HEK293 (cell line): ENCODE measurements at regions not wholly inside any gene's neighbourhood (a gene's known extent, or its start where the extent isn't known, plus 50 kb on each side); places are given as distances from the start of the nearest gene placed in this dataset.

Source experiments
- CTCF ChIA-PET: fragments of 350-600 bp; formaldehyde crosslinking; extraction: SDS; loops from one replicate; lab custom pipeline; 2021; ENCODE audit warnings: antibody characterized with exemption; lab: Yijun Ruan, JAX
- POLR2A ChIA-PET: fragments of 300-600 bp; formaldehyde crosslinking; extraction: SDS; loops from one replicate; lab custom pipeline; 2020; ENCODE audit warnings: antibody characterized with exemption, inconsistent platforms; lab: Yijun Ruan, JAX
- H3K27ac ChIP-seq: fragments of 200-500 bp; sonication (Bioruptor generic); 2 replicates; pipeline ENCODE4 v1.5.1; 2014; ENCODE audit warnings: low read depth, low read length, control low read depth, inconsistent platforms; ENCODE audit errors: extremely low read depth
- H3K36me3 ChIP-seq, 2 experiments: fragments of 200-500 bp in 1 of 2; sonication (Bioruptor generic) in 1 of 2; 1 replicate in 1 of 2; 2 replicates in 1 of 2; pipeline ENCODE4 v1.5.1; 2014 to 2017; ENCODE audit warnings: inconsistent platforms in 2 of 2, low read length in 2 of 2; ENCODE audit not compliant: control insufficient read depth in 2 of 2, insufficient read depth in 1 of 2
- H3K4me1 ChIP-seq: fragments of 200-500 bp; sonication (Bioruptor generic); 2 replicates; pipeline ENCODE4 v1.5.1; 2014; ENCODE audit warnings: mild to moderate bottlenecking, low read length, inconsistent platforms; ENCODE audit not compliant: control insufficient read depth, insufficient read depth
- H3K4me3 ChIP-seq: 2 replicates; pipeline ENCODE4 v1.5.1; 2011; ENCODE audit warnings: low read depth, mild to moderate bottlenecking, control low read depth, low read length, moderate library complexity
- H3K9me3 ChIP-seq: fragments of 200-500 bp; sonication (Bioruptor generic); 2 replicates; pipeline ENCODE4 v1.5.1; 2014; ENCODE audit warnings: low read depth, low read length, inconsistent platforms; ENCODE audit not compliant: control insufficient read depth, insufficient read depth
- EGR2 ChIP-seq: fragments of 450-650 bp; formaldehyde crosslinking; IDR thresholded peaks from 2 replicates; pipeline ENCODE4 v1.5.1; 2016; ENCODE audit warnings: low read depth, missing biosample characterization, missing genetic modification characterization
- FEZF1 ChIP-seq: fragments of 450-650 bp; formaldehyde crosslinking; IDR thresholded peaks from 2 replicates; pipeline ENCODE4 v1.5.1; 2016; ENCODE audit warnings: missing biosample characterization, missing genetic modification characterization
- KLF9 ChIP-seq: fragments of 450-650 bp; formaldehyde crosslinking; IDR thresholded peaks from 2 replicates; pipeline ENCODE4 v1.5.1; 2016; ENCODE audit warnings: missing biosample characterization, missing genetic modification characterization, low read depth
- MEIS1 ChIP-seq: sonication (generic); formaldehyde crosslinking; IDR thresholded peaks from 2 replicates; pipeline ENCODE4 v1.8.1; 2022; ENCODE audit warnings: missing genetic modification reagents, mild to moderate bottlenecking, borderline replicate concordance
- PRDM1 ChIP-seq: fragments of 450-650 bp; formaldehyde crosslinking; IDR thresholded peaks from 2 replicates; pipeline ENCODE4; 2016; ENCODE audit warnings: missing biosample characterization, missing genetic modification characterization
- SP3 ChIP-seq: fragments of 450-650 bp; formaldehyde crosslinking; IDR thresholded peaks from 2 replicates; pipeline ENCODE4 v1.5.1; 2016; ENCODE audit warnings: missing biosample characterization, missing genetic modification characterization
- TCF7L2 ChIP-seq: IDR thresholded peaks from 2 replicates; pipeline ENCODE4 v1.6.1; 2011; ENCODE audit warnings: low read depth, mild to moderate bottlenecking, inconsistent platforms, low read length, moderate library complexity, borderline replicate concordance
- TRIM28 ChIP-seq: IDR thresholded peaks from 2 replicates; pipeline ENCODE4 v1.6.1; 2011; ENCODE audit warnings: low read length, control low read depth, borderline replicate concordance
- YY2 ChIP-seq: fragments of 450-650 bp; formaldehyde crosslinking; IDR thresholded peaks from 2 replicates; pipeline ENCODE4 v1.5.1; 2016; ENCODE audit warnings: missing biosample characterization, missing genetic modification characterization
- ZFHX2 ChIP-seq: fragments of 450-650 bp; formaldehyde crosslinking; conservative IDR thresholded peaks from 2 replicates; pipeline ENCODE4 v1.5.1; 2016; ENCODE audit warnings: missing biosample characterization, missing genetic modification characterization
- ZNF112 ChIP-seq: fragments of 450-650 bp; formaldehyde crosslinking; IDR thresholded peaks from 2 replicates; pipeline ENCODE4 v1.5.0; 2017; ENCODE audit warnings: missing biosample characterization, missing genetic modification characterization
- ZNF223 ChIP-seq: fragments of 450-650 bp; formaldehyde crosslinking; IDR thresholded peaks from 2 replicates; pipeline ENCODE4 v1.5.1; 2016; ENCODE audit warnings: missing biosample characterization, missing genetic modification characterization
- ZNF24 ChIP-seq: fragments of 450-650 bp; formaldehyde crosslinking; IDR thresholded peaks from 2 replicates; pipeline ENCODE4 v1.5.1; 2016; ENCODE audit warnings: missing biosample characterization, missing genetic modification characterization
- ZNF311 ChIP-seq: fragments of 450-650 bp; formaldehyde crosslinking; IDR thresholded peaks from 2 replicates; pipeline ENCODE4 v1.5.1; 2017; ENCODE audit warnings: missing biosample characterization, missing genetic modification characterization, borderline replicate concordance
- ZNF350 ChIP-seq: fragments of 450-650 bp; formaldehyde crosslinking; IDR thresholded peaks from 2 replicates; pipeline ENCODE4 v1.5.0; 2017; ENCODE audit warnings: missing biosample characterization, mild to moderate bottlenecking, missing genetic modification characterization
- ZNF513 ChIP-seq: fragments of 450-650 bp; IDR thresholded peaks from 2 replicates; pipeline ENCODE4 v1.5.1; 2018; ENCODE audit warnings: missing biosample characterization, missing genetic modification characterization
- ZNF623 ChIP-seq: fragments of 450-650 bp; formaldehyde crosslinking; IDR thresholded peaks from 2 replicates; pipeline ENCODE4 v1.5.1; 2016; ENCODE audit warnings: missing biosample characterization, missing genetic modification characterization
- ZNF626 ChIP-seq: fragments of 450-650 bp; sonication (Bioruptor Pico); formaldehyde crosslinking; IDR thresholded peaks from 2 replicates; pipeline ENCODE4 v1.5.1; 2018; ENCODE audit warnings: missing biosample characterization, missing genetic modification characterization, inconsistent platforms
- ZNF629 ChIP-seq: fragments of 450-650 bp; formaldehyde crosslinking; IDR thresholded peaks from 2 replicates; pipeline ENCODE4 v1.5.1; 2017; ENCODE audit warnings: missing biosample characterization, missing genetic modification characterization
- ZNF677 ChIP-seq: fragments of 450-650 bp; IDR thresholded peaks from 2 replicates; pipeline ENCODE4 v1.5.0; 2018; ENCODE audit warnings: missing biosample characterization, mild to moderate bottlenecking, missing genetic modification characterization, moderate library complexity
- ZNF704 ChIP-seq: fragments of 450-650 bp; formaldehyde crosslinking; IDR thresholded peaks from 2 replicates; pipeline ENCODE4 v1.5.1; 2016; ENCODE audit warnings: missing biosample characterization, missing genetic modification characterization
- TF ChIP-seq, protein P1 (sequence below): fragments of 450-650 bp; formaldehyde crosslinking; conservative IDR thresholded peaks from 2 replicates; pipeline ENCODE4 v1.5.1; 2016; ENCODE audit warnings: low read depth, missing biosample characterization, missing genetic modification characterization

- no peaks in the 10 kb centered on the region for H3K9me3 ChIP-seq
- POLR2A ChIA-PET = no interaction called here
- no peak overlapping the region for H3K27ac ChIP-seq
- H3K4me3 ChIP-seq = no peak overlapping the region
- TF ChIP-seq EGR2 (tag by site-specific recombination) = 0 out of 2 replicates have a peak, but pooled peaks have one; percentile 33
- peak; percentile 41; the same call in 1 of the 2 replicates for TF ChIP-seq ZFHX2 (tag by site-specific recombination)
- TF ChIP-seq TCF7L2 = no peak
- no peaks in the 10 kb centered on the region for H3K36me3 ChIP-seq
- CTCF ChIA-PET = interaction anchor here (0.6 kb wide), 1 partner anchor 577 kb away, joined by 6 read pairs; no protein-coding TSS in a partner anchor
- no peaks in the 10 kb centered on the region for H3K4me1 ChIP-seq
Observed at GRCh38 chr6:40722553-40723258, 135.5 kb upstream of the LRFN2 start.

DNA sequence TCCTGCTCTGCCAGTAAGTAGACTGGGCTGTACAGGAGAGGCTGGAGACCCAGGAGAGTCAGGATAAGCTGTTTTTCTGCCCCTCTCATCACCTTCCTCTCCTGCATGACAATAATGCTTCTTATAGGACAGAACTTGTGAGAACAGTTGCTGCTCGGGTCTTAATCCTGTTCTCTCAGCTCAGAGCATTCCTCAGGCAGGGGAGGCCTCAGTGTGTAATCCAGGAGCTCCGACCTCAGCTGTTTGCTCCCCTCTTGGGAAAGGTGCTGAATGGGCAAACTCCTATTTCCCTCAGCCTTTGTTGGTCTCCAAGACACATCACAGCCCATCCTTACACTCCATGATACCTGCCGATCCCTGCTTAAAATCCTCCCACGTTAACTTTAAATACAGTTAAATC is 134.9 kb upstream of the LRFN2 start:
- H3K4me3 ChIP-seq = no peak overlapping the region

DNA sequence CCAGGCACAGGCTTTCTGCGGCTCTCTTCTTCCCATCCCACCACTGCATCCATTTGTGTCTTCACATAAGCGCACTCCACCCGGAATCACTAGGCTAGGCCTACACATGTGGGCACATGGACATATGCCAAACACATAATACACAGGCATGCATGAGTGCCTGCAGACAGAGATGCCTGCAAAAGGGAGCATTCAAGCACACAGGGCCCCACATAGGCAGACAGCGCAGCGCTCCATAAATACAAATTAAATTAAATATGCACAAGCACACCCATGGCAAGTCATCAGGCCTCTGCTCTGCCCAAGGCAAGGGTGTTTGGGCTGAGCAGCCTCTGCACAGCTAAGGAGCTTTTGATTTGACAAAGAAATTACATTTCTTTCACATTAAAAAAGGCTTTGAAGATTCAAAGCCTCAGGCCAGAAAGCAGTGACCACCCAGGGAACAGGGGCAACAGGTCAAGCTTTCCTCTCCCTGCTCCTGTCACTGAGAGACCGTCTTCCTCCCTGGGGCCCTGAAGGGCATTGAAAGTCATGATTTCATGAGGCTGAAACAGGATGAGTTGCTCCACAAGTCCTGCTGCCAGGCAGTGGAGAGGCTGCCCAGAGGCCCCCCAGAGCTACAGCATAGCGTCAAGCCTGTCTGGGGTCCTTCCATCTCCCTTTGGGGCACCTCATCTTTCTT is 134.2 kb upstream of the LRFN2 start:
- H3K27ac ChIP-seq = no peak overlapping the region
- H3K4me3 ChIP-seq = no peak overlapping the region
- no peaks in the 10 kb centered on the region for H3K9me3 ChIP-seq
- no peaks in the 10 kb centered on the region for H3K4me1 ChIP-seq
- H3K36me3 ChIP-seq = no peaks in the 10 kb centered on the region
- TF ChIP-seq ZNF24 (tag by site-specific recombination) (no peak), FEZF1 (tag by site-specific recombination) (no peak), ZNF677 (tag by site-specific recombination) (no peak), ZNF629 (tag by site-specific recombination) (no peak)
- TF ChIP-seq, all 188 proteins: peak for 0
- CTCF ChIA-PET = interaction anchor here (1.1 kb wide), 1 partner anchor 8 kb away, joined by 3 read pairs; no protein-coding TSS in a partner anchor
- POLR2A ChIA-PET = no interaction called here

More for the DNA sequence above, 134.9 kb upstream of the LRFN2 start:
- H3K36me3 ChIP-seq = no peaks in the 10 kb centered on the region
- no peaks in the 10 kb centered on the region for H3K4me1 ChIP-seq
- no peak for TF ChIP-seq SP3 (tag by site-specific recombination)
- no peak for TF ChIP-seq YY2 (tag by site-specific recombination)
- TF ChIP-seq ZNF704 (tag by site-specific recombination) = no peak
- TF ChIP-seq ZNF350 (tag by site-specific recombination) = no peak
- no peak for TF ChIP-seq ZNF223 (tag by site-specific recombination)
- TF ChIP-seq PRDM1 (tag by site-specific recombination) = no peak
- no peaks in the 10 kb centered on the region for H3K9me3 ChIP-seq
- H3K27ac ChIP-seq = no peak overlapping the region
- CTCF ChIA-PET = interaction anchor here (1.1 kb wide), 1 partner anchor 9 kb away, joined by 3 read pairs; no protein-coding TSS in a partner anchor
- POLR2A ChIA-PET = no interaction called here

DNA sequence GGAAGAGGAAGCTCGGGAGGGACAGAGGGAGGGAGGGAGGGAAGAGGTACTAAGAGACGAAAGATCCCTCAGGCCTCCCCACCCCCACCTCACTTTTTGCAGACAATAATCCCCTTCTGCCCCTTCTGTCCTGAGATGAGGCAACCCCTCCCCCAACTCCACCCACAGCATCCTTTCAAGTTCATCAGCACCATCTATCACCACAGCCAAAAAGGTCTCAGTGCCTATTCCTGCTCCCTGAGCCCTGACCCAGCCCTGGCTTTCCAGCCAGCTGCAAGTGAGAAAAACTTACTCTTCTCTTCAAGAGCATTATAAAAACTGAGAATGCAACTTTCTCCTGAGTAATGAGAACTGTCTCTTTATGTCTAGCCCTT is 133.2 kb upstream of the LRFN2 start:
- Histone ChIP-seq H3K9me3 (no peaks in the 10 kb centered on the region), H3K4me1 (no peaks in the 10 kb centered on the region), H3K36me3 (no peaks in the 10 kb centered on the region), H3K27ac (no peak overlapping the region), H3K4me3 (no peak overlapping the region)
- CTCF ChIA-PET = no interaction called here
- POLR2A ChIA-PET = no interaction called here
- TF ChIP-seq ZNF626 (tag by site-specific recombination) = no peak
- no peak for TF ChIP-seq TRIM28
- no peak for TF ChIP-seq ZNF311 (tag by site-specific recombination)
- TF ChIP-seq ZNF513 = no peak
- no peak for TF ChIP-seq KLF9 (tag by site-specific recombination)
- TF ChIP-seq ZNF112 (tag by site-specific recombination) = no peak
- TF ChIP-seq MEIS1 (CRISPR knock-in tag) = no peak
- TF ChIP-seq ZNF623 (tag by site-specific recombination) = no peak
- TF ChIP-seq, protein P1, sequence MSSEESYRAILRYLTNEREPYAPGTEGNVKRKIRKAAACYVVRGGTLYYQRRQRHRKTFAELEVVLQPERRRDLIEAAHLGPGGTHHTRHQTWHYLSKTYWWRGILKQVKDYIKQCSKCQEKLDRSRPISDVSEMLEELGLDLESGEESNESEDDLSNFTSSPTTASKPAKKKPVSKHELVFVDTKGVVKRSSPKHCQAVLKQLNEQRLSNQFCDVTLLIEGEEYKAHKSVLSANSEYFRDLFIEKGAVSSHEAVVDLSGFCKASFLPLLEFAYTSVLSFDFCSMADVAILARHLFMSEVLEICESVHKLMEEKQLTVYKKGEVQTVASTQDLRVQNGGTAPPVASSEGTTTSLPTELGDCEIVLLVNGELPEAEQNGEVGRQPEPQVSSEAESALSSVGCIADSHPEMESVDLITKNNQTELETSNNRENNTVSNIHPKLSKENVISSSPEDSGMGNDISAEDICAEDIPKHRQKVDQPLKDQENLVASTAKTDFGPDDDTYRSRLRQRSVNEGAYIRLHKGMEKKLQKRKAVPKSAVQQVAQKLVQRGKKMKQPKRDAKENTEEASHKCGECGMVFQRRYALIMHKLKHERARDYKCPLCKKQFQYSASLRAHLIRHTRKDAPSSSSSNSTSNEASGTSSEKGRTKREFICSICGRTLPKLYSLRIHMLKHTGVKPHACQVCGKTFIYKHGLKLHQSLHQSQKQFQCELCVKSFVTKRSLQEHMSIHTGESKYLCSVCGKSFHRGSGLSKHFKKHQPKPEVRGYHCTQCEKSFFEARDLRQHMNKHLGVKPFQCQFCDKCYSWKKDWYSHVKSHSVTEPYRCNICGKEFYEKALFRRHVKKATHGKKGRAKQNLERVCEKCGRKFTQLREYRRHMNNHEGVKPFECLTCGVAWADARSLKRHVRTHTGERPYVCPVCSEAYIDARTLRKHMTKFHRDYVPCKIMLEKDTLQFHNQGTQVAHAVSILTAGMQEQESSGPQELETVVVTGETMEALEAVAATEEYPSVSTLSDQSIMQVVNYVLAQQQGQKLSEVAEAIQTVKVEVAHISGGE = no peak
